ENCODE measurements at regions not wholly inside any gene's neighbourhood (a gene's known extent, or its start where the extent isn't known, plus 50 kb on each side); places are given as distances from the start of the nearest gene placed in this dataset.

- ATAC-seq = no peak
Observed at GRCh38 chr5:61967681-61968080, 338.3 kb upstream of the KIF2A start.

GRCh38 chr5:61969347-61969746, 336.7 kb upstream of the KIF2A start:
- no peak for ATAC-seq

DNA sequence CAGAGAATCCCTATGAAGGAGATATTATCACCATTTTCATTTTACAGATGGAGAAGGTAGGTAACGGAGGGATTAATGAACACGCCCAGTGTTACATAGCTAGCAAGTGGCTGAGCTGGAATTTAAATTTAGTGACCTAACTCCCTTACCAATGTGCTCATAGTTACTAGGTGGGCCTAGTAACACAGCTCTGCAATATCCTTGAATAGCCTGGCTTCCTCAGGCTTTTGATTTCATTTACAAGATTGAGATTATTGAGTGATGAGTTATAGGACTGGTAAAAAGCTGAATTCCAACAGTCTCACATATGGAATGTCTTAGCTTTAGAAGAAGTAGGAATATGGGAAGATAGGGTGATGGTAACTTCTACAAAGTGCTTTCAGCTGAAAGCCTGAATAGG, 336.3 kb upstream of the KIF2A start:
- ATAC-seq = no peak

DNA sequence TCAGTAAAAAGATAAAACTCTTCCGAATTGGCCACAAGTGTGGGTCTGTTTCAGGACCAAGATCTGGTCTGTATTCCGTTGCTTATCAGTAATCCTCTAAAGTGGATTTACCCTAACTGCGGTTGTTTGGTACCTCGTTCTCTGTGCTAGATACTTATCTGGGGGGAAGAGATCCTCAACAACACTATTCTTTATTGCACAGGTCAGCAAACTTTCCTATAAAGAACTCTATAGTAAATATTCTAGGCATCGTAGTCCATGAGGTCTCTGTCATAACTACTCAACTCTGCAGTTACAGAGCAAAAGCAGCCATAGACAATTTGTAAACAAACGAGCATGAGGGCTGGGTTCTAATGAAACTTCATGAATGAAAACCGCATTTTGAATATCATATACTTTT, 335.8 kb upstream of the KIF2A start:
- no peak for ATAC-seq

DNA sequence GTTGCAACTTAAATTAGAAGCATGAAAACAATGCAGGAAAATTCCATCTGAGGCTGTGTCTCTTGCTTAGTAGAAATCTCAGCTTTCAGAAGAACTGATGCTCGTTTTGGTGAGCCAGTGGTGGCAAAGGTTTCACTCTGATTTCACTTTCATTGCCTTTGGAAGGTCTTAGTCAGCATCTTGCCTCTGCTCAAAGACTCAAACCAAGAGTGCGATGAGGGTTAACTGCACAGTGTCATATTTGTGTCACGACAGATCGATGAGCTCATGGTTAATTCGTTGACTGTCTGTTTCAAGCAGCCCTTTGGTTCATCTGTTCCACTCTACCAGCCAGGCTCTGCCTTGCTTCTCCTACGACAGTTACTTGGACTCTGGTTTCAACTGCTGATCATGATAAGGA, 331.3 kb upstream of the KIF2A start:
- no peak for ATAC-seq

GRCh38 chr5:61981886-61982285, 324.1 kb upstream of the KIF2A start:
- no peak for ATAC-seq

DNA sequence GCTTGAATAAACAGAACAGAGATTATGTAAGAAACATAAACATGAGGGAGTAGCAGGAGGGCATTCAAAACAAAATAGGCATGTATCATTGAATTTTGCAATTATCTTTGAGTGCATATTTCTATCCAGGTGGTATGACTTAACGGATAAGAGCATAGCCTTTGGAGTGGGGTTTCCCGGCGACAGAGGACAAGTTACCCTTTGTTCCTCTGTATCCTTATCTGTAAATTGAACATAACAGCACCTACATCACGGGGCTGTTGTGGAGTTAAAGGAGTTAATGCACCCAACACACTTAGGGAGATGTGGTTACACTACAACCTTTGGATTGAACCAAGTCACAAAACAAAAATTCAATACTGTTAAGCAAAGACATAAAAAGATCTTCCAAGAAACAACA, 314.6 kb upstream of the KIF2A start:
- no peak for ATAC-seq

DNA sequence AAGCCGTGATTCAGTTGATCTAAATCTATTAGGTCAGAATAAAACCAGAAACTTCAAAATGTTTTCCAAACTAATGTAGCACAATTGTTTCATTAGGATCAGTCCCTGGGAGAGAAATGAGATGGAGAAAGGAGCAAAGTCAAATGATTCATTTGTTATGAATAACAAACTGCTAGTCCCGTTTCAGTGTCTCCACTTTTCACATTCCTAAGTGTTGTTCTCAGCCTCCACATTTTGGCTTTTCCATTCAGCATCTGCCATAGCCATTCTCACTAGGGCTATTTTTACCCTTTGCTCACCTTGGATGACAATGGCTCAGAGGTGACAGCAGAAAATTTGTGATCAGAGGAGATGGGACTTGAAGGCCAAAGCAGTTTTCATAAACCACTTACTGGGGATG, 314.1 kb upstream of the KIF2A start:
- no peak for ATAC-seq

DNA sequence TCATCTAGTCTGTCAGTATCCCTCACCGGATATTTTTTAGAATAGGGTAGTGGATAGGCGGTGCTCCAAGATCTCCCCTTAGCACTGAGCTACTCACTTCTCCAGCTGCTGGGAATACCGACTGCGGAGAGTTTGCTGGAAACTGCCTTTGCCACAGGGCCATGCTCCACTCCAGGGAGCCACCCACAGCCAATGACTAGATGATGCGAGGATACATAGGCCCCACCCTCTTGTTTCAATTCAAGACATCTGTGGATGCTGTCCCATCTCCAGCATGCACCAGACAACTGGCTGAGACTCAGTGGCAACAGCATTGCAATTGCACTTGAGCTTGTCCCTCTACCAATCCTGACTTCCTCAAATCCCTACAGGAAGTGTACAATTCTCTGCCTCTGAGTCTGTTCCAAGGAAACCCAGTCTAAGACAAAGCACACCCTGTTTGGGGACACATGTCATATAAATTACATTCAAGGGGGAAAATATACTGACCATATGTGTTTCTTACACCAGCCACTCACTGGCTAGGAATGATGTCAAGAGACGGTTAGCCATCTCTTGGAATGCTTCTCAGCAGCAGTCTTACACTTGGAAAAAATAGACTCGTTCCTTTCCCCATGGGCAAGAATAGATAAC, 312.6 kb upstream of the KIF2A start:
- ATAC-seq = no peak

- ATAC-seq = no peak
Observed at GRCh38 chr5:61994171-61994570, 311.8 kb upstream of the KIF2A start.

DNA sequence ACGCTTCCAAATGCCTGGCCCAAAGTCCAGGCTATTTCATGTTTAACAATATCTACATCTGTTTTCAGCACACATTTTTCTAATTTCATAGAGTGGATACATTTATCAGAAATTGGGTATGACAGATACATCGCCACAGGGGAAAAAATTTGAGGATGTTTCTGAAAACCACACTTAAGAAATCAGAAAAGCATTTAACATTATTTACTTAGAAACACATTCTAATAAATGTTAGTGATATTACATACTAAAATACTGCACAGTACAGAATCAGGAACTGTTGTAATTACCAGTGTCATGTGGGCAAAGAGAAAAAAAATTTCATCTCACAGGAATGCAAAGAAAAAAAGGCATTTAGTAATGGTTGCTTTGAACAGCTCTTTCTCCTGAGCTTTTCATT, 310.5 kb upstream of the KIF2A start:
- no peak for ATAC-seq

DNA sequence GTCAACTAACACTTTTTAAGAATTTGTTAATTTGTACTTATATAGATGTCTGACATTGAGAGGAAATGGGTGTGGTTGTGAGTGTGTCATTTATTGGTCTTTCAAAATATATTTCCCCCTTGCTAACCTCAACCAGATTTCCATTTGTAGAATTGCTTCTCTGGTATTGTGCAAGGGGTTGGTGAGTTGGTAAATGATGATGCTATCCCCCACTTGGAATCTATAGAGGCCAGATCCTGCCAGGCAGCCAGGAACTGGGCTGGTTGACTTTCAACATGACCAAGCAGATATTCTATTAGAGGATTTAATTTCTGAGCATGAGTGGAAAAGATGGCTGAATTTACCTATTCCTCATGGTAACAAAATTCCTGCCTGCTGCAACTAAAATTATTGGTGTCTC, 306.6 kb upstream of the KIF2A start:
- ATAC-seq = no peak

DNA sequence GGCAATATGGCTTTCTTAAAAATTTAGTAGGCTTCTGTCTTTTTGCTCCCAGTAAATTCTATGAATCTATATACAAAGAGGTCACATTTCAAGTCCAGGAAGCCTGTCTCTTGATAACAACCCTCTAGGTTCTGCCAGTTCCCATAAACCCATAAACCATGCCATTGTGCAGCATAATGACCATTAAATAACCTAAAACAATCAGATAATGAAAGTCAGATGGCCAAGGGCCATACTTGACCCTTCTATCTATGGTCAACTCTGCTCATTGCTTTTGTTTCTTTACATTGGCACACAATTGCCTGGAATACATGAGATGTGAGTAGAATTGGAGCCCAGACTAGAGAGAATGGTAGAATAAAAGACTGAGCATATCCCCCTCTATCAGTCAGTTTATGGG, 305.4 kb upstream of the KIF2A start:
- no peak for ATAC-seq

DNA sequence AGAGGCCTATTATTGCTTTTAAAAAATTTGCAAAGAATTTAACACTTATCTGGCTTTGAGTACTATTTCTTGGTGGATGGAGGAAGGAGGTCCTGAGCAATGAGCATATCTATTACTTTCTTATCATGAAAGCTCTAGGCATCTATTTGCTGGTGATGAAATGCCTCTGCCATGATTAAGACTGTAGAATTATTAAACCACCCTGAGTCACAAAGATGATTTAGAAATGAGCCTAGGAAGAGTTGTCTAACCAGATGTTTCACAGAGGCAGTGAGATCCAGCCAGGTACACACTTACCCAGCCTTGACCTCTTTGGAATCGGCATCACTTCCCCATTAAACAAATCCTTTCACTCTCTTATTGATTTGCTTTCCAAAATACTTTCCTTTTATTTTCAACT, 304.4 kb upstream of the KIF2A start:
- peak; percentile 90 for ATAC-seq

- no peak for ATAC-seq
Observed at GRCh38 chr5:62002436-62002835, 303.6 kb upstream of the KIF2A start.

- ATAC-seq = peak; percentile 24
Observed at GRCh38 chr5:62005551-62005950, 300.5 kb upstream of the KIF2A start.

GRCh38 chr5:62007457-62007856, 298.5 kb upstream of the KIF2A start:
- ATAC-seq = no peak

GRCh38 chr5:62011089-62011664, 294.8 kb upstream of the KIF2A start:
- ATAC-seq = no peak

- ATAC-seq = no peak
Observed at GRCh38 chr5:62017092-62017491, 288.9 kb upstream of the KIF2A start.

DNA sequence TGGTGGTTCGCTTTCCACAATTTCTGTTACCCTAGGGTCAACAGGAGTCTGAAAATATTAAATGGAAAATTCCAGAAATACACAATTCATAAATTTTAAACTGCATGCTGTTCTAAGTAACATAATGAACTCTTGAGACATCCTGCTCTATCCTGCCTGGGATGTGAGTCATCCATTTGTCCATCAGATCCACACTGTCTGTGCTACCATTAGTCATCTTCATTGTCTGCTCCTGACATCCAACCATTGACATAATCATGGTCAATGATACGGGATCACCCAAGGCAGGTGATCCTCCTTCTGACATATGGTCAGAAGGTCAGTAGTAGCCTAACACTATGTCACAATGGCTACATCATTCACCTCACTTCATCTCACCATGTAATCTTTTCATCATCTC, 276.7 kb upstream of the KIF2A start:
- ATAC-seq = peak; percentile 79

DNA sequence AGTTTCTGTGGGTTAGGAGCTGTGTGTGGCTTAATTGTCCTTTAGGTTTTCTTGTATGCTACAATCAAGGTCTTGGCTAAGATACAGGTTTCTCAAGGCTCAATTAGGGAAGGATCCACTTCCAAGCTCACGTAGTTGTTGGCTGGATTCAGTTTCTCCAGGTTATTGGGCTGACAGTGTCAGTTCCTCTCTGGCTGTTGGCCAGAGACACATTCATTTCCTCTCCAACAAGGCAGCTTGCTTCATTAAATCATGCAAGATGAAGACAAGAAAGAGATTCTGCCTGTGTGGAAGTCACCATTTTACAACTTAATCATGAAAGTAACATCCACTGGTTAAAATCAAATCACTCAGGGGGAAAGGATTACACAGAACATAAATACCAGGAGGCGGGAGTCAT, 275.7 kb upstream of the KIF2A start:
- ATAC-seq = no peak

DNA sequence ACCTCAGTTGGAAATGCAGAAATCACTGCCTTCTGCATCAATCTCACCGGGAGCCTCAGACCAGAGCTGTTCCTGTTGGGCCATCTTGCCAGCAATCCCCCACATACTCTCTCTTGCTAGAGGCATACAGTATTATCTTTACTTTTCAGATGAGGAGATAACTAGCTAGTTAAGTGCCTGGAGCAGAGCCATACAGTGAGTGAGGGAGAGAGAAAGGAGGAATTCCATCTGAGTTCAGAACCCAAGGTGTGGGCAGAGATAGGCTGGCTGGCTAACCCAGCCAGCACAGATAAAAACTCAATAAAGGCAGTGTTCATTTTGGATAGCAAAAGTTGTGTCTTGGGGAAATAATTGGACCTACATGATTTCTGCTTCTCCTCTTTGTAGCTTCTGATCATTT, 268.0 kb upstream of the KIF2A start:
- ATAC-seq = no peak

DNA sequence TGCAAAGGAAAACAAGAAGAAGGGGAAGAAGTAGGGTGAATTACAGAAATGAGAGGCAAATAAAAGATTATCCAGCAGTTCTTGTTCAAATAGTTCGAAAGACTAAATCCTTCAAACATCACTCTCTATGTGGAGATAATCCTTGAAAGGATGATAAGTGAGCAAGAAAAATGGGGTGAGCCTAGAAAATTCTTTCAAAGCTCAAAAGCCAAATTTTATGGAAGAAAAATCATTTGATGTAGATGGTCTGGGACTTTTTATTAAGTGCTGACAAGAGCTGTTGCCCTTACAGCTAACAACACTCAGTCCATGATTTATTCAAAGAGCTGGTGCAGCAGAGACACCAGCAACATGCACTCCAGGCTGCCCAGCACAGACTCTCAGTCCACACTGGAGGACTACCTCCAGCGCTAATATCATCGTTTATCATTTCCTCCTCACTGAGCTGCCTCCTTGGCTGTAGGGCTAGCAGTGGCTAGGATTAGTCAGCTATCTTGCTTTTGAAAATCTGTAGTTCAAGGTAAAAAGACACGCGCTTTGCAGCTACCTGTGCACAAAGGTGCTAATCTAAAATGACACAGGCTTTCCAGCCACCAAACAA, 264.8 kb upstream of the KIF2A start:
- no peak for ATAC-seq

- ATAC-seq = no peak
Observed at GRCh38 chr5:62042007-62042406, 264.0 kb upstream of the KIF2A start.

Data from esophagus mucosa (tissue), 1 donor.